GM23248 (cell line): ENCODE measurements at regions not wholly inside any gene's neighbourhood (a gene's known extent, or its start where the extent isn't known, plus 50 kb on each side); places are given as distances from the start of the nearest gene placed in this dataset.

ENCODE experiments used
- EZH2 ChIP-seq: fragments of 200-600 bp; sonication (generic); IDR thresholded peaks from 2 replicates; pipeline ENCODE4 v1.6.1; 2018; ENCODE audit warnings: antibody characterized with exemption, mild to moderate bottlenecking; ENCODE audit not compliant: insufficient read depth, poor library complexity, severe bottlenecking
- EZH2phosphoT487 ChIP-seq: fragments of 200-600 bp; sonication (generic); IDR thresholded peaks from 2 replicates; pipeline ENCODE4 v1.6.1; 2018; ENCODE audit warnings: antibody characterized with exemption, moderate library complexity, mild to moderate bottlenecking, low read depth; ENCODE audit not compliant: insufficient read depth

DNA sequence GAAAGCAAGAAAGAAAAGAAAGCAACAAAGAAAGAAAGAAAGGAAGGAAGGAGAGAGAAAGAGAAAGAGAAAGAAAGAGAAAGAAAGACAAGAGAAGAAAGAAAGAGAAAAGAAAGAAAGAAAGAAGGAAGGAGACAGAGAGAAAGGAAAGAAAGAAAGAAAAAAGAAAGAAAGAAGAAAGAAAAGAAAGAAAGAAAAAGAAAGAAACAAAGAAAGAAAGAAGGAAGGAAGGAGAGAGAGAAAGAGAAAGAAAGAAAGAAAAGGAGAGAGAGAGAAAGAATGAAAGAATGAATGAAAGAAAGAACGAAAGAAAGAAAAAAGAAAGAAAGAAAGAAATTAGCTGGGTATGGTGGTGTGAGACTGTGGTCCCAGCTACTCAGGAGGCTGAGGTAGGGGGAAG lies 400.1 kb upstream of the MDGA2 start:
- TF ChIP-seq EZH2, result no peak
- TF ChIP-seq EZH2phosphoT487, result no peak
